HG03432 (cell line): ENCODE measurements at regions not wholly inside any gene's neighbourhood (a gene's known extent, or its start where the extent isn't known, plus 50 kb on each side); places are given as distances from the start of the nearest gene placed in this dataset.

Experiments used
- ATAC-seq: cut with Tn5 transposase; IDR thresholded peaks from one replicate; pipeline ENCODE4 v1.9.1; 2021; ENCODE audit warnings: mild to moderate bottlenecking, moderate library complexity; ENCODE audit not compliant: unreplicated experiment

GRCh38 chr16:85383836-85384832 is 229.0 kb upstream of the GSE1 start:
- ATAC-seq: no peak

GRCh38 chr16:85384833-85385462 is 228.2 kb upstream of the GSE1 start:
- ATAC-seq: no peak

- ATAC-seq: no peak
These were observed 227.4 kb upstream of the GSE1 start for GRCh38 chr16:85385463-85386331.

- no peak for ATAC-seq
These were observed 226.5 kb upstream of the GSE1 start for GRCh38 chr16:85386467-85387170.

- no peak for ATAC-seq
These were observed 226.0 kb upstream of the GSE1 start for GRCh38 chr16:85387171-85387507.

- ATAC-seq: no peak
These were observed 225.3 kb upstream of the GSE1 start for GRCh38 chr16:85387731-85388295.

GRCh38 chr16:85389679-85390470 is 223.2 kb upstream of the GSE1 start:
- no peak for ATAC-seq

GRCh38 chr16:85390511-85391174 is 222.5 kb upstream of the GSE1 start:
- no peak for ATAC-seq

- no peak for ATAC-seq
These were observed 221.9 kb upstream of the GSE1 start for GRCh38 chr16:85391175-85391707.

GRCh38 chr16:85391769-85392583 is 221.1 kb upstream of the GSE1 start:
- ATAC-seq: no peak

- no peak for ATAC-seq
These were observed 220.1 kb upstream of the GSE1 start for GRCh38 chr16:85392756-85393673.

- peak; percentile 39 for ATAC-seq
These were observed 219.3 kb upstream of the GSE1 start for GRCh38 chr16:85393674-85394451.

GRCh38 chr16:85394456-85395206 is 218.5 kb upstream of the GSE1 start:
- ATAC-seq: no peak

GRCh38 chr16:85395207-85395912 is 217.8 kb upstream of the GSE1 start:
- ATAC-seq: peak; percentile 60
